Forelimb muscle (tissue), 1 donor: ENCODE measurements at regions not wholly inside any gene's neighbourhood (a gene's known extent, or its start where the extent isn't known, plus 50 kb on each side); places are given as distances from the start of the nearest gene placed in this dataset.

Experiments
- DNase-seq: peaks from one replicate; pipeline ENCODE4 v3.0.0-alpha.2; 2013; ENCODE audit warnings: low read depth

GRCh38 chr15:36511594-36511993 is 67.8 kb upstream of the CDIN1 start:
- DNase-seq, result no peak

- DNase-seq, result no peak
Observed at GRCh38 chr15:36517758-36518157, 61.7 kb upstream of the CDIN1 start.

GRCh38 chr15:36519067-36519466 is 60.4 kb upstream of the CDIN1 start:
- no peak for DNase-seq

- DNase-seq, result no peak
Observed at GRCh38 chr15:36525430-36525829, 54.0 kb upstream of the CDIN1 start.

GRCh38 chr15:36527235-36528162 is 51.9 kb upstream of the CDIN1 start:
- no peak for DNase-seq

GRCh38 chr15:36529296-36530011 is 50.0 kb upstream of the CDIN1 start:
- DNase-seq, result no peak
